ENCODE measurements at regions not wholly inside any gene's neighbourhood (a gene's known extent, or its start where the extent isn't known, plus 50 kb on each side); places are given as distances from the start of the nearest gene placed in this dataset.
"Not testable (repeated sequence)": the region's sequence is repeated elsewhere in the genome, so short reads cannot be mapped to it uniquely, and the experiment has no call there.

- TF ChIP-seq POLR2A (IDR thresholded peaks at IDR 0.05; ENCODE audit: low read depth) (no peak), CTCF (IDR thresholded peaks at IDR 0.05) (no peak), POLR2AphosphoS5 (IDR thresholded peaks at IDR 0.05) (no peak), EP300 (IDR thresholded peaks at IDR 0.05) (no peak)
- no peaks in the 10 kb centered on the region for H3K4me1 ChIP-seq
- H3K27ac ChIP-seq (replicated peaks in 1 of 4), result no peak overlapping the region
- no peaks in the 10 kb centered on the region for H3K36me3 ChIP-seq
- H3K4me3 ChIP-seq, result no peak overlapping the region
- intact Hi-C loops (cut with DNase I), result no loop called here
- peaks cover 0 to 11% (median 5%) of the 10 kb centered on the region in 4 donors for H3K9me3 ChIP-seq
- DNase-seq (ENCODE audit: extremely low spot score), result no peak
- WGBS, result 65% methylated on average over 7 of the region's 7 CpGs
- no peaks in the 10 kb centered on the region for H3K27me3 ChIP-seq
Measured at GRCh38 chr14:86756521-86757190, 1226.7 kb downstream of the FLRT2 start.

GRCh38 chr14:86750488-86750887 lies 1220.5 kb downstream of the FLRT2 start:
- H3K4me1 ChIP-seq; H3K4me3 ChIP-seq; H3K36me3 ChIP-seq; H3K27me3 ChIP-seq; intact Hi-C loops (cut with DNase I); H3K27ac ChIP-seq (replicated peaks in 1 of 4); DNase-seq (ENCODE audit: extremely low spot score): not testable (repeated sequence)
- WGBS, result 94% methylated on average over 2 of the region's 4 CpGs
- H3K9me3 ChIP-seq, result peaks cover 0 to 18% (median 6%) of the 10 kb centered on the region in 4 donors

- Histone ChIP-seq H3K36me3 (no peaks in the 10 kb centered on the region), H3K4me3 (no peak overlapping the region), H3K27ac (replicated peaks in 1 of 4) (no peak overlapping the region), H3K27me3 (no peaks in the 10 kb centered on the region), H3K9me3 (peaks cover 0 to 10% (median under 1%) of the 10 kb centered on the region in 4 donors), H3K4me1 (no peaks in the 10 kb centered on the region)
- intact Hi-C loops (cut with DNase I), result no loop called here
- no peak for TF ChIP-seq POLR2AphosphoS5 (IDR thresholded peaks at IDR 0.05)
- TF ChIP-seq EP300 (IDR thresholded peaks at IDR 0.05), result no peak
- no peak for TF ChIP-seq CTCF (IDR thresholded peaks at IDR 0.05)
- TF ChIP-seq POLR2A (IDR thresholded peaks at IDR 0.05; ENCODE audit: low read depth), result no peak
- DNase-seq (ENCODE audit: extremely low spot score), result no peak
Measured at GRCh38 chr14:86739761-86740160, 1209.8 kb downstream of the FLRT2 start.

GRCh38 chr14:86731427-86731826 lies 1201.5 kb downstream of the FLRT2 start:
- H3K9me3 ChIP-seq; H3K36me3 ChIP-seq; H3K27me3 ChIP-seq; H3K4me3 ChIP-seq; intact Hi-C loops (cut with DNase I); H3K27ac ChIP-seq (replicated peaks in 1 of 4); H3K4me1 ChIP-seq; DNase-seq (ENCODE audit: extremely low spot score): not testable (repeated sequence)
- 66% methylated on average over 2 of the region's 2 CpGs for WGBS

GRCh38 chr14:86723254-86723624 lies 1193.3 kb downstream of the FLRT2 start:
- no peaks in the 10 kb centered on the region for H3K4me1 ChIP-seq
- H3K4me3 ChIP-seq, result no peak overlapping the region
- H3K27me3 ChIP-seq, result no peaks in the 10 kb centered on the region
- no peak for DNase-seq (ENCODE audit: extremely low spot score)
- H3K36me3 ChIP-seq, result no peaks in the 10 kb centered on the region
- H3K9me3 ChIP-seq, result no peaks in the 10 kb centered on the region
- TF ChIP-seq CTCF (IDR thresholded peaks at IDR 0.05) (no peak), POLR2A (IDR thresholded peaks at IDR 0.05; ENCODE audit: low read depth) (no peak), POLR2AphosphoS5 (IDR thresholded peaks at IDR 0.05) (no peak), EP300 (IDR thresholded peaks at IDR 0.05) (no peak)
- no peak overlapping the region for H3K27ac ChIP-seq (replicated peaks in 1 of 4)
- intact Hi-C loops (cut with DNase I), result no loop called here

GRCh38 chr14:86722612-86723253 lies 1192.8 kb downstream of the FLRT2 start:
- intact Hi-C loops (cut with DNase I), result no loop called here

More at GRCh38 chr14:86722612-86723253, 1192.8 kb downstream of the FLRT2 start:
- Histone ChIP-seq H3K27me3 (no peaks in the 10 kb centered on the region), H3K4me3 (no peak overlapping the region), H3K36me3 (no peaks in the 10 kb centered on the region), H3K4me1 (no peaks in the 10 kb centered on the region), H3K9me3 (no peaks in the 10 kb centered on the region), H3K27ac (replicated peaks in 1 of 4) (no peak overlapping the region)
- no peak for TF ChIP-seq EP300 (IDR thresholded peaks at IDR 0.05)
- no peak for TF ChIP-seq CTCF (IDR thresholded peaks at IDR 0.05)
- no peak for TF ChIP-seq POLR2AphosphoS5 (IDR thresholded peaks at IDR 0.05)
- TF ChIP-seq POLR2A (IDR thresholded peaks at IDR 0.05; ENCODE audit: low read depth), result no peak
- WGBS, result 82% methylated on average over 2 of the region's 2 CpGs
- no peak for DNase-seq (ENCODE audit: extremely low spot score)
